HEK293T (cell line): ENCODE measurements at regions not wholly inside any gene's neighbourhood (a gene's known extent, or its start where the extent isn't known, plus 50 kb on each side); places are given as distances from the start of the nearest gene placed in this dataset.

Experiments
- BHLHE40 ChIP-seq: fragments of 450-650 bp; IDR thresholded peaks from 2 replicates; pipeline ENCODE4 v1.6.1; 2016; ENCODE audit warnings: mild to moderate bottlenecking, moderate library complexity, borderline replicate concordance
- ELF4 ChIP-seq: fragments of 450-650 bp; IDR thresholded peaks from 2 replicates; pipeline ENCODE4 v1.6.1; 2017; ENCODE audit warnings: antibody characterized with exemption
- FOXA1 ChIP-seq: fragments of 450-650 bp; IDR thresholded peaks from 2 replicates; pipeline ENCODE4 v1.6.1; 2016; ENCODE audit warnings: mild to moderate bottlenecking
- FOXK2 ChIP-seq: fragments of 450-650 bp; IDR thresholded peaks from 2 replicates; pipeline ENCODE4 v1.6.1; 2016; ENCODE audit warnings: mild to moderate bottlenecking
- FOXM1 ChIP-seq: fragments of 450-650 bp; IDR thresholded peaks from 2 replicates; pipeline ENCODE4 v1.6.1; 2017; ENCODE audit warnings: mild to moderate bottlenecking, borderline replicate concordance
- HDGF ChIP-seq: fragments of 450-650 bp; IDR thresholded peaks from 2 replicates; pipeline ENCODE4 v1.6.1; 2017; ENCODE audit warnings: antibody characterized with exemption, borderline replicate concordance
- L3MBTL2 ChIP-seq: fragments of 450-650 bp; conservative IDR thresholded peaks from 2 replicates; pipeline ENCODE4 v1.6.1; 2016; ENCODE audit warnings: mild to moderate bottlenecking
- NFRKB ChIP-seq: fragments of 450-650 bp; IDR thresholded peaks from 2 replicates; pipeline ENCODE4 v1.6.1; 2016; ENCODE audit warnings: mild to moderate bottlenecking, moderate library complexity
- SP1 ChIP-seq: fragments of 450-650 bp; IDR thresholded peaks from 2 replicates; pipeline ENCODE4 v1.6.1; 2017
- SUZ12 ChIP-seq: fragments of 450-650 bp; IDR thresholded peaks from 2 replicates; pipeline ENCODE4 v1.6.1; 2016; ENCODE audit warnings: mild to moderate bottlenecking
- TARDBP ChIP-seq: fragments of 450-650 bp; IDR thresholded peaks from 2 replicates; pipeline ENCODE4 v1.6.1; 2016

DNA sequence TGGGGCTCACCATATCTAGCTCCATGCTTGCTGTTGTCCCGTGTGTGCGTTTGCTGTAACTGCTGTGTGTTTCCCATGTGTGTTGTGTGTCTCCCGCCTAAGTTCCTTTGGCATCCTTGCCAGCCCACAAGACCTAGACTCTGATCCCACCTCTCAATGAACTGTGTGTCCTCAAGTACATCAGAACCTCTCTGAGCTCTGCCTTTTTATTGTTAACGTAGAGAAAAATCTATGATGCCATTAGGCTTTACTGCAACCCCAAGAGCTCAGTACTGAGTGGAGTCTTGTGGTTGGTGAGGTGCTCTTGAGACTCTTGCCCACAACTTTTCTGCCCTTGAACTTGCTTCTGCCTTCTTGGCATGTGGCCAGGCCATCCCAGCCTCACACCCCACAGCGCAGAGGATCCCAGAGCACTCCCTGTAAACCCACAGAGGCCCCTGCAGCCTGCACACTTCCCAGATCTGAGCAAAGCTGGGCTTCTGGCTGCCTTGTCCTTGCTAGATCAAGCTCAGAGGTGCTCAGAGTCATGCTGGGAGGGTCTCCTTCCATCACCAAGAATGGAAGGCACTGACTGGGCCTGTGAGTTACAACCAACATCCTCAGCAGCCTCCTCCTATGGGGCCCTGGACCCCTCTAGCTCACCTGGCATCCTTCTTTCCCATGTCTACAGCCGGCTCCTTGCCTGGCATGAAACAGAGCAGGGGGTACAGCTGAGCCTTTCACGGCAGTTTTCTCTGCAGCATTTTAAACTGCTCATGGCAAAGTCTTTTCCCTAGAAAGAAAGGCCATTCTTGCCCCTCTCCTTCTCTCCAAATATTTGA is 643.4 kb downstream of the ACTR3B start:
- TF ChIP-seq SUZ12, result no peak
- TF ChIP-seq HDGF, result no peak
- TF ChIP-seq BHLHE40, result no peak
- no peak for TF ChIP-seq ELF4
- no peak for TF ChIP-seq FOXA1
- TF ChIP-seq SP1, result no peak
- no peak for TF ChIP-seq FOXM1
- no peak for TF ChIP-seq TARDBP
- no peak for TF ChIP-seq L3MBTL2
- TF ChIP-seq NFRKB, result no peak
- no peak for TF ChIP-seq FOXK2
